Fibroblast of upper back skin (primary cell): ENCODE measurements at regions not wholly inside any gene's neighbourhood (a gene's known extent, or its start where the extent isn't known, plus 50 kb on each side); places are given as distances from the start of the nearest gene placed in this dataset.
"Not testable (repeated sequence)": the region's sequence is repeated elsewhere in the genome, so short reads cannot be mapped to it uniquely, and the experiment has no call there.

Source experiments
- DNase-seq: peaks from one replicate; pipeline ENCODE4 v3.0.0-alpha.2; 2013

DNA sequence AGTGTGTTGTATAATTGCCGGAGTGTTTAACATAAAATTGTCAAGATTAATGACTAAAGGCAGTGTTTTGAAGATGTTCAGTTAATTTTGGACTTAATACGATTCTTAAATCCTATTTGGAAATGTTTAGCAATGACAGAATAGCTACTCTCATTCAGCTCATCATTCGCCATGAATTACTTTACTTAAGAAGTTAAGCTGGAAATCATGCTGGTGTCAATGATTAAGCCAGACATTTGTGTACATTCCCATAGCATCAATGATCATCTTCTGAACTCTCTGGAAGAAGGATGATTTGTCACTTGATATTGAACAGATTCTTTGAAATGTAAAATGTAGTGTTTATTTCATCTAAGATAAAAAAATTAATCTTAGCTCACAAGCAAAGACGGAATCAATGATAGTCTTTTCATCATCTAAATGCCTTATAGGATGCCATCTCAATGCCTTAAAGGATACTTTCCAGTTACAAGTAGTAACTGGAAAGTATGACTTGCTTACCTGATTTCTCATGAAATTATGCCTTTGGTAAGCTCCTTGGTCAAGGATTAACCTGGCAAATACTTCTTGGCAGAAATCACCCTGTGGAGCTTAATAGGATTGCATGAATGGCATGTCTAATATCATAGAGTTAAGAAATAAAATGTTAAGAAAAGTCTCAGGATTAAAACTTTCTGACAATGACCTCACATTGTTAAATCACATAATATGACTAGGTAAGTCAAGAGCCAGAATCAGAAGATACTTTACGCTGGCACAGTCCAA, 515.5 kb upstream of the AGA start:
- DNase-seq: no peak

DNA sequence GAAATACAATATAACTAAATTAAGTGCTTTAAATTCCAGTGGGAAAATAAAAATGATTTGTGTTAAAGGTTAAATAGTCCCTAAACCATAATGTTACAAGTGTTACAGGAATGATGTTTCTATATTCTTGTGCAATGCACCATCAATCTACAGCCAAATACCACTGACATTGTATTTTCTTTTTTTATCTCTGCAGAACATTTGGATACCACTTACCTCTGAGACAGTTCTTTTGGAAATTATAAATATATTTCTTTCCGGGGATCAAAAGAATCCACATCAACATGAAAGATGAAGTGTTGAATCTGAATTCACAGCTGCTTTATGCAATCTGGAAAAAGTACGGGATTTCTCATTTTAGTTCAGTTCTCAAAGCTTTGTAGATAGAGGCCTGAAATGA, 518.3 kb upstream of the AGA start:
- peak; percentile 79 for DNase-seq

DNA sequence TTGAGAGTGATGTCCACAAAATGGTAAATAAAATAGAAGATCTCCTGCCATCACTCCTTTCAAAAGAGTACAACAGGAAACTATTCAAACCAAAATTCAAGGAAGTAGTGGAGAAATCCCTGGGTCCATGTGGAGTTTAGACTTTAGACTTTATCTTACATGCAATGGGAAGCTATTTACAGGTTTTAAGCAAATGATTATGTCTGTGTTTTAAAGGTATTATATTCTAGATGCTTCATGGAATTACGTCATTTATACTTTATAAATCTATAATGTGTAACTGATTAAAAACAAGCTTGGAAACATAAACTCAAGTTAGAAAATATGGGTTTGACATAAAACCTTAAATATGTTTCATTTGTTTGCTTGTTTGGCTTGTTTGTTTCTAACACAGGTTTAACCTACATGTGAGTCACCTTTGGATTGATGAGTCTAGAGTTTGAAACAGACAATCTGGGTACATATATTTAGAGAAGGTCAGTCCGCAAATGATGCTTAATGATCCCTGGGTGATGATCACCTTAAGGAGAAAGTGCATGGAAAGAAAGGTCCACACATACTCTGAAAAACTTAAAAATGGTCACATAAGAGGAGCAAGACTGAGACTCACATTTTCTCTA, 519.6 kb upstream of the AGA start:
- DNase-seq: no peak

DNA sequence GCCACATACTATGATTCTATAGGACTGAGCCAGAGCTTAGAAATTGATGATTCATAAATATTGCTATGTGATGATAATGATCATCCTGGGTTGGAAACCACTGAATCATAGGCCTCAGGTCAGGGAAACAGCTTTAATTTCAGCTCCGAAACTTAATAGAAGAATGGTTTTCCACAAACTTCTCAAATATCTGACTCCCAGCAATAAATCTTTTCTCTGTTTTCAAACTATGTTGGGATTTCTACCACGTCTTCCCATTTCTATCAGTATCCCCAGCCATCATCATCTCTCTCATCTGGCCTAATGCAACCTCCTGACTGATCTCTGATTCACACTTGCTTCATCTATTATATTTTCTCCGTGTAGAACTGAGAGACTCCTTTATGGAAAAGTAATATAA, 521.8 kb upstream of the AGA start:
- DNase-seq: peak; percentile 96

DNA sequence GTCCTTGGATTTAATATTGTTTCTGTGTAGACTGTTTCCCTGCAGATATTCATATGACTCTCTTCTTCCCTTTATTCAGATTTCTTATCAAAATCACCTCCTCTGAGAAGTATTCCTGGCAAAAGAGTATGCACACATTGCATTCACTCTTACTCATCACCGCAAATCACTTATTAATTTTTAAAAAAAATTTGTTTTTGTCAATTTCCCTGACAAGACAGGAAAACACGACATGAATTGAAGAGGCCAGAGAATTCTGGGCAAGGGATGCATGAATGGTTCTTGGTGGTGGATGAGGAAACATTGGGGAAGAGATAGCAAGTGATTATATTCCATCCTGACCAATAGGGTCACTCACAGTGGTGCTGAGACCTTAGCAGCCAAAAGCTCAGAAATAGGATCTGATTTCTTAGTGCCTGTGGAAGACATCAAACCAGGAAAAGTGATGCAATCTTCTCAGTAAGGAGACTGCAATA, 522.5 kb upstream of the AGA start:
- peak; percentile 82 for DNase-seq

DNA sequence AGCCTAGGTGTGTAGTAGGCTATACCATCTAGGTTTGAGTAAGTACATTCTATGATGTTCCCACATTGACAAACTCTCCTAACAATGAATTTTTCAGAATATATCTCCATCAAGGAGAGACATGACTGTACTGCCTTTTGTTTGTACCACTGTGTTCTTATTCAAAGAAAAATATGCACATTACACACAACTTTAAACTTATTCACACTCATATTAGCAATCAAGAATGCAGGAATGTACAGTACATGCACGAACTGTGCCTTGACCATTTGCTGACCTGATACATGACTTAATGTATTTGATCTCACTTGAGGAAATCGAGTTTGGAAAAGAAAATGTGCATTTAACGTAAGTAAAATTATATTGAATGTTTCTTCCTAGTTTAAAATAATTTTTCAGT, 525.1 kb upstream of the AGA start:
- DNase-seq: no peak

DNA sequence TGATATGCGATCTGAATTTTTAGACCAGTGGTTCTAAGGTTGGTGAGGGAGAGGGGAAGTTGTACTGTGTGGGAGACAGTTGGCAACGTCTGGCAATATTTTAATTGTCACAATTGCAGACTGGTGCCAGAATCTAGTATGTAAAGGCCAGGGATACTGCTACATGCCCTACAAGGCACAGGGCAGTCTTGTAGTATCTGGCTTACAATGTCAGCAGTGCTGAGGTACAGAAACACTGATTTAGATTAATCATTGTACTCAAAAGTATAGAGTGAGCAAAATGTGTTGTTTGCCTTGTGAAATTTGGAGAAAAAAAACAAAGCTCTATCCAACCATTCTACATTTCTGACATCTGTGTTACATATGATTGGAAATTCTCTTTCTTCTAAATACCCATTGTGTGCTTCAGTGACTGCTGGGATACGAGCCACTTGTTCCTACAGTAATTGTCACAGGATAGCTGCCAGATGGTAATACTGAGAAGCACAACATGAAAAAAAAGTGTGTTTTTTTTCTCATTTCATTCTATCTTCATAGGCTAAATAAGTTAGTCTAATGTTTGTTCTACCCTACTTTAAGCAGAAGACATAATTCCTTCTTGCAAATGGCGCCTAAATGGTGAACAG, 526.7 kb upstream of the AGA start:
- DNase-seq: no peak

DNA sequence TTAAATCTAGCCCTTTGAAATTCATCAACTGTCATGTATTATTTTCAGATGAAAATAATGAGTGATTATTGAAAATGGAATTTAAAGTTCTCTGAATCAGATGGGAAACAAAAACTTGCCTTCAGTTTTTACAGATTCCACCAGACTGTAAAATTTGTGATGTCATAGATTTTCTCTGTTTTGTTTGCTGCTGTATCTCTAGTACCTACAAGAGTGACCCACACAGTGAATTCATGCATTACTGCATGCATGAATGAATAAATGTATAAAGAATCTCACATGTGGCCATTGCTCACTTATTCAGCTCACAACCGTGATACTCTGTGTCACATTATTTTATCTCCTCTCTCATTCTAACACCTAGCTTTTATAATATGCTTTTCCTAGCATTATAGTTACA, 532.2 kb upstream of the AGA start:
- peak; percentile 27 for DNase-seq

DNA sequence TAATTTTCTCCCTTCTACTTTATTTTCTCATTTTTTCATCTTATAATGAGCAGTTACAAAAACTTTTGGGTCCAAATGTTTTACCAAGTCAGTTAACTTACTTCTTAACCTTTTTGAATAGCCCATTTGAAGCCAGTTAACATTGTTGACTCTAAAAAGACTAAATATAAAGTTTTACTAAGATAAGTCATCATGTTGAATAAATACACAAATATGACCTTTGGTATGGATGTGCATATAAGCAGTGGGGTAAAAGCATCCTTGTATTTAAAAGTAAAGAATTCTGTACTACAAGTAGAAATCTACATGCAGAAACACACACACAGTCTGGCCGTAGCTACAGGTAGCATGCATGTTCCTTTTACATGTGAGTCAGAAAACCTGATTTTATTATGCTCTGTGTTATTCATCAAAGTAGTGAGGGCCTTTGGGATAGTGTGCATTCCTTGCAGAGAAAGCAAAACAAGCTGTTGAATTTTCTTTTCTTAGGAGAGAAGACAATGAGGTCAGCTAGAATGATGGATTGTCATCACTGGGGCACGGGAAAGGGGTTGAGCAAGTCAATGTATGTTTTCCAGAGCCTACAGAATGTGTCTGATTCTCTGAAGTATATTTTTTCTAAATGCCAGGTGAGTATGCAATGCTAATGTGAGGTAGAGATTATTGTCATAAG, 533.2 kb upstream of the AGA start:
- DNase-seq: peak; percentile 61

DNA sequence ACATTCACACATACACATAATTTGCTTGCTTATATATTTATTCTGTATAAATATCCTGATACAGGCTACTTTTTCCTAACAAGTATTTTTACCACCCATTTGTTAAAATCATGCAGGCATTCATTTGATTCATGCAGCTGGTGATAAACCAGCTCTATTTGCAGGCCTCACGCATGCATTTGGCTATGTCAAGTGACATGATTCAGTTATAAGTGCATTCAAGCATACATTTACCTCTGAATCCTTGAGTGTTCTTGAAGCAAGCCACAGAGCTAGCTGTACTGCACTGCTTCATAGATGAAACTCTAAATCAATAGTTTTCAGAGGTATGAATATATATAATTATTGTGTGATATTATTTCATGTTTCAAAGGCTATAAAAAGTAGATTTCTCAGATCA, 544.0 kb upstream of the AGA start:
- DNase-seq: no peak

DNA sequence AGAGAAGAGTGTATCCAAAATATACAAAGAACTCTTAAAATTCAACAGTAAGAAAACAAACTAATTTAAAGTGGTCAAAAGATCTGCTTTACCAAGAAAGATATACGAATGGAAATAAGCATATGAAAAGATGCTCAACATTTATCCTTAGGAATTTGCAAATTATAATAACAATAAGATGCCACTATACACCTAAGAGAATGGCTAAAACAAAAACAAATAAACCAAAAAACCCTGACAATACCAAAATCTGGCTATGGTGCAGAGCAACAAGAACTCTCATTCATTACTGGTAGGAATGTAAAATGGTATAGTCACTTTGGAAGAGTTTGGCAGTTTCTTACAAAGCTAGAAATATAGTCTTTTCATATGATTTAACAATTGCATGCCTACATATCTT, 545.7 kb upstream of the AGA start:
- DNase-seq: no peak

DNA sequence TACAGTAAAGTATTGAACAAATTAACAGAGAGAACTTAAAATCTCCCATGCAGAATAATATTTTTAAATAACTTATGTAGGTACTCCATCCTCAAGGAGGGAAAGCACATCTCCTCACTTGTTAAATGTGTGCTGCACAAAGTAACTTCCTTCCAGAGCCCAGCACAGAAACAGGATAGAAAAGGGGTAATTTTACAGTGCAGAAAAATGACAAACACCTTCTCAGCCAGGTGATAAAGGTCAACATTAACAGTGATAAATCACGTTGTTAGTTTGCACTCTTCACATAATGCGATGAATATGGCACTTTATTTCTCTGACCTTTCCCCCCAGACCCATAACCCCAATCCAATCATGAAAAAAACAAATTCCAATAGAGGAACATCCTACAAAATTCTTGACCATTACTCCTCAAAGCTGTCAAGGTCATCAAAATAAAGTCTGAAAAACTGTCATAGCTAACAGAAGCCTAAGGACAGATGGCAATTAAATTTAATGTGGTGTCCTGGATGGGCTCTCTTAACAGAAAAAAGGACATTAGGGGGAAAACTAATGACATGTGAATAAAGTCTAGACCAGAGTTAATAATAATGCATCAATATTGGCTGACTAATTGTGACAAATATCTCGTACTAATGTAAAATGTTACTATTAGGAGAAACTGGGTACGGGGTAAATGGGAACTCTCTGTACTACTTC, 547.4 kb upstream of the AGA start:
- DNase-seq: no peak

DNA sequence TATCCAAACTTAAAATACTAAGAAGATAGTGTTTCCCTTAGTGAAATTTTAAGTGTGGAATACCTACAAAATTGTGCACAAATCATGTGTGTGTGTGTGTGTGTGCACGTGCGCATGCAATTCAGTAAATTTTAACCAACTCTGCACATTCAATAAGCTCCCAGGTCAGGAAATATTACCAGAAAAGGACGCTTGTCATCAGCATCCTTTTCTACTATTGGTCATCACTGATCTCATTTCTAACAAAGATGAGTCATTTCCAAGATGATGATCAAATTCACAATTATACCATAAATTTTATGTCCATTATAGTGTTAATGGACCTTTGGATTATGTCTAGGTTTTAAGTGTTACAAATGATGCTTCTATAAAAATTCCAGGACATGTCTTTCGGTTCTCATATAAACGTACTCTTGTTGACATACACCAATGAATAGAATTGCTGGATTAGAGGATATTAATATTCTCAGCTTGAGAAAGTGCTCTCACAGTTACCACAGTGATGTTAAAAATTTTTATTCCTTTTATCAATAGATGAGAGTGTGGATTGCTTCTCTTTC, 560.9 kb upstream of the AGA start:
- DNase-seq: no peak

DNA sequence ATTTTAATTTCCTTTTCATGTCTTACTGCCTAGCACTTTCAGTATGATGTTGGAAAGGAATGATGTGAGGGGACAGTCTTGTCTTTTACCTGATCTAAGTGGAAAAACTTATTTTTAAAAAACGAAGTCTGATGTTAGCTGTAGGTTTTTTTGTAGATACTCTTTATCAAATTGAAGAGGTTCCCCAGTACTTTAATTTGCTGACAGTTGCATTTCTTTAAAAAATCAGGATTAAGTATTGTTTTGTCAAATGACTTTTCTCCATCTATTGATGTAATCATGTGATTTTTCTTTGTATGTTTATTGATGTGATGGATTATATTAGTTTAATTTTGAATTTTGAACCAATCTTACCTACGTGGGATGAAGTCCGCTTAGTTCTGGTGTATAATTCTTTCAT, 568.4 kb upstream of the AGA start:
- DNase-seq: no peak

DNA sequence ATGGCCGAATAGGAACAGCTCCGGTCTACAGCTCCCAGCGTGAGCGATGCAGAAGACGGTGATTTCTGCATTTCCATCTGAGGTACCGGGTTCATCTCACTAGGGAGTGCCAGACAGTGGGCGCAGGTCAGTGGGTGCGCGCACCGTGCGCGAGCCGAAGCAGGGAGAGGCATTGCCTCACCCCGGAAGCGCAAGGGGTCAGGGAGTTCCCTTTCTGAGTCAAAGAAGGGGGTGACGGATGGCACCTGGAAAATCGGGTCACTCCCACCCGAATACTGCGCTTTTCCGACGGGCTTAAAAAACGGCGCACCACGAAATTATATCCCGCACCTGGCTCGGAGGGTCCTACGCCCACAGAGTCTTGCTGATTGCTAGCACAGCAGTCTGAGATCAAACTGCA, 572.8 kb upstream of the AGA start:
- DNase-seq: not testable (repeated sequence)

DNA sequence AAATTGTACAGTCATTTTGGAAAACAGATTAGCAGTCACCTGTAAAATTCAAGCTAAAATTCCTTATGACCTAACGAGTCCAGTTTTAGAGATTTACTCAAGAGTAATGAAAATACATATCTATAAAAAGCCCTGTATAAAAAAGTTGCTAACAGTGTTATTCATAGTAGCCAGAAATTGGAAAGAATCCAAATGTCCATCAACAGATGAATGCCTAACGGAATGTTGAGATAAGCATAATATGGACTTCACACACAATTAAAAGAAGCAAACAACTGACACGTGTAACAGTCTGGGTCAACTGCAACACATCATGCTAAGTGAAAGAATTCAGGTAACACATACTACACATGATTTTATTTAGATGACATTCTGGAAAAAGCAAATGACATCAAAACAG, 584.8 kb upstream of the AGA start:
- no peak for DNase-seq

DNA sequence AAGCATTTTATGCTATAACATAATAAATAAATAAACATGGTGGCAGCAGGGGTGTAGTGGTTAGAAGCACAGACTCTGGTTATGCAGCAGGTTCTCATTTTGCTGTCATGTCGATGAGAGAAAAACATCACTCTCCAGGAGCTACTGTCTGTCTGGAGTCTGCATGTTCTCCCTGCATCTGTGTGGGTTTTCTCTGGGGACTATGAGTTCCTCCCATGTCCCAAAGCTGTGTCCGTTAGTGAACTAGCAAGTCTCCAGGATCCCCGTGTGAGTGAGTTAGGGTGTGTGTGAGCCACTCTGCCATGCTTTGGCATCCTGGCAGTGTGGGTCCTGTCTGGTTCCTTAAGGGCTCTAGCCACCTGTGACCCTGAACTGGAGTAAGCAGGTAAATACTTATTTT, 585.6 kb upstream of the AGA start:
- DNase-seq: no peak

DNA sequence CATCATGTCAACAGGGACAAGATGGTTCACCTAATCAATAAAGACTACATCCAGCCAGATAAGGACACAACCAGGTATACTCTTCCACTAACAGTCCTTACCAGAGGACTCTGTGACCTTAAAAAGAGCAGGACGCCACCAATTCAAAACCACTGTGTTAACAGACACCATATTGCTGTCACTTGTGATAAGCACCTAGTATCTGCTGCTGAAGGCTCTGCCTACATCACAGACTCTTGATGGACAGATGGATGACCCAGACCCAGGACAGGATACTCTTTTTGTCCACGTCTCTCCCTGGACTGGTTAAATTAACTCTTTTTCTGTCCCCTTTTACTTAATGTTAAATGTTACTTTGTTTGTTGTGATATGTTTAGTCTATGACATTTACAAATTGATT, 586.2 kb upstream of the AGA start:
- DNase-seq: no peak

DNA sequence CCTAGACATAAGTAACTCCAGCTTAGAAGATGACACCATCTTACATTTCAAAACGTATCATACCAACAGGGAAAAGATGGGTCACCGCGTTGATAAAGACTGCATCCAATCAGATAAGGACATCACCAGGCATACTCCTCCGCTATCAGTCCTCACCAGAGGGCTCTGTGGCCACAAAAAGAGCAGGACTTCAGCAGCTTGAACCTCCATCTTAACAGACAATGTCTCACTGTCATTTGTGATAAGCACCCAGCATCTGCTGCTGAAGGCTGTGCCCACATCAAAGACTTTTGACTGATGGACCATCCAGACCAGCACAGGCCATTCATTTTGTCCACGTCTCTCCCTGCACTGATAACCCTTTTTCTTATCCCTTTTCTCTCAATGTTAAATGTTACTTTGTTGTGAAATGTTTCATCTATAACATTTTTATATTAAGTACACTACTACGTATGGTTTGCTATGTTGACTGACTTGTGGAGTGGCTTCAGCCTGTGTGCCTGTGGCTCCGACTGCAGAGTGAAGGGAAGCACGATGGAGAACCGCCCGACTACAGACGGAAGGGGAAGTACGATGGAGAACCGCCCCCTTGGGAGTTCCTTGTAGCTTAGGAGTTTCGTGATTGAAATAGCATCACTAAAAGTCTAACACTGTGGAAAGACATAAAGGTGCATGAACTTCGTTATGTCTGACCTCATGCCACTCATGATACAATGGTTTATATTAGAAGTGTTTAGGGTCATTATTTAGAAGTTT, 595.4 kb upstream of the AGA start:
- DNase-seq: no peak

DNA sequence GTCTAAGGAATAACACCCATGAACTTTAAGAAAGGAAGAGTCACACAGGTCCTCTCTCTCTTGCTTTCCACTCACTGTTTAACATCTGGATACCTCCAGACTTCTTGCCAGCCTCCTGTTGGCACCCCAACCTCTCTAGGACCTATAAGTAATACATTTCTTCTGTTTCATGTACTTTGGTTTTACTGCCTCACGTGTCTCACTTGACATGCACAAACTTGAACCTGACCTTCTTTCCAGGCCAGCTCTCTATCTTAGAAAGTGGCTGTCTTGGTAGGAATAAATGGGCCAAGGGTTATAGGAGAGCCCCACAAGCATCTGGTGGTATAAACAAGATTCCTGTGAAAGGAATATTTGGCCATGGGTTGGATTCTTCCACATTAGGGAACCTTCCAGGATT, 614.8 kb upstream of the AGA start:
- no peak for DNase-seq

DNA sequence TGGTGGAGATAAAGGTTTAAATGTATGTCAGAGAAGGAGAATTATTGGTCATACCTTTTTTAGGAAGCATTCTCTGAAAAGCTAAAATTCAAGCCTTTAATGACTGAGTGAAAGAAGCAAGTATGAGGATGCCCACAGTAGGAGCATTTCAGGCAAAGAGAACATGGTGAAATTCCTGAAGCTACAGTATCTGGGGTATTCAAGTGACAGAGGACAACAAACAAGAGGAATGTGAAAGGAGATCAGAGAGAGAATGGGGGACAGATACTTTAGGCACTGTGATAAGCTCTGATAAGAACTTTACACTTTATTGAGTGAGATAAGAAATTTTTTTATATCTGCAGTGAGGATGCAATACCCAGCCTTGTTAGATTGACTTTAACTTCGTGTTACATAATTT, 621.3 kb upstream of the AGA start:
- no peak for DNase-seq

DNA sequence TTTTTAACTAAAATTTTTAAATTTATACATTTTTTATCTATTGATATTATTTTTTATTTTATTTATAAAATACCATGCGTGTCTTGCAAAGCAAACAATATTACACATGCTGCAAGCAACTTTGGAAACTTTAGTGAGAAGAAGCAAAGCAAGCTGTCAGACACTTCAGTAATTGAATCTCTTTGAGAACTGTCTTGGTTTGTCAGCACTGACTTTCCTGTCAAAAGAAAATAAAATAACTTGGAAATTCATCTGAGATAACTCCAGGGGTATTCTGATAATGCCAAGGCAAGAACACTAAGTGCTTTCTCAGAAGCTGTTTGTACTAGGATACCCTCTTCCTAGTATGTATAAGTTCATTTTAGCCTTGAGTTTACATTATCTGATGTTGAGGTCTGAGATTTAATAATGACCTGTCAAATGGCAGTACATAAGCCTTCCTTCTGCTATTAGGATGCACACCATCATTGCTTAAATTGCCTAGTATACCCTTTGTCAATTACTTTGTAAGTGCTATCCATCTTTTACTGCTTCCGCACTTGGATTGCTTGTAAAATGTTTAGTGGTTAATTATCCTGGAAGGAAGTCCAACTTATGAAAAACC, 624.2 kb upstream of the AGA start:
- no peak for DNase-seq
